ENCODE measurements at regions not wholly inside any gene's neighbourhood (a gene's known extent, or its start where the extent isn't known, plus 50 kb on each side); places are given as distances from the start of the nearest gene placed in this dataset.
"Not testable (repeated sequence)": the region's sequence is repeated elsewhere in the genome, so short reads cannot be mapped to it uniquely, and the experiment has no call there.

- DNase-seq, result no peak
Measured at GRCh38 chr3:70621451-70621850, 309.0 kb upstream of the MDFIC2 start.

- DNase-seq, result no peak
Measured at GRCh38 chr3:70620956-70621355, 308.5 kb upstream of the MDFIC2 start.

GRCh38 chr3:70620367-70620766 lies 307.9 kb upstream of the MDFIC2 start:
- DNase-seq, result no peak

DNA sequence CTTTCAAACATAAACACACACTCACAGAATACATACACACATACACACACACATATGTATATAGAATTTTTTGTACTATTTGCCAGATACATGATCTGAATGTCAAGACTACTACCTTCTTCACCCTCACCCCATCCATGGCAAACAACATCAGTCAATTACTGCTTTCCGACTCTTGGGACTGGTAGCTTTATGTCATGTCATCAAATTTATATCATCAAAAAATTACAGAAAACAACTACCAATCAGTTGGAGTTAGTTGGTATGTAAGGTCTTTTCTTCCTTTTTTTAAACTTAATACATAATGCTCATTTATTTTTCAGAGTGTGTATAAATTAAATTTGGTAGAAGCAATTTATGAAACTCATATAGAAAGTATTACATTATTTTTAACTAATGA lies 305.7 kb upstream of the MDFIC2 start:
- DNase-seq, result no peak

- not testable (repeated sequence) for DNase-seq
Measured at GRCh38 chr3:70617349-70617748, 304.9 kb upstream of the MDFIC2 start.

GRCh38 chr3:70615286-70615685 lies 302.8 kb upstream of the MDFIC2 start:
- no peak for DNase-seq

DNA sequence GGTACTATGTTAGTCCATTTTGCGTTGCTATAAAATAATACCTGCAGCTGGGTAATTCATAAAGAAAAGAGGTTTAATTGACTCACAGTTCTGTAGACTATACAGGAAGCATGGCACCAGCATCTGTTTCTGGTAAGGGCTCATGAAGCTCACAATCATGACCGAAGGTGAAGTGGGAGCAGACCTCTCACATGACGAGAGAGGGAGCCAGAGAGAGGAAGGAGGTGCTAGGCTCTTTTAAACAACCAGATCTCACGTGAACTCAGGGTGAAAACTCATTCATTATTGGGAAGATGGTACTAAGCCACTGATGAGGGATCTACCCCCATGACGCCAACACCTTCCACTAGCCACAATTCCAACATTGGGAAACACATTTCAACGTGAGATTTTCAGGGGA lies 301.7 kb upstream of the MDFIC2 start:
- DNase-seq, result no peak

- no peak for DNase-seq
Measured at GRCh38 chr3:70612920-70613319, 300.5 kb upstream of the MDFIC2 start.

DNA sequence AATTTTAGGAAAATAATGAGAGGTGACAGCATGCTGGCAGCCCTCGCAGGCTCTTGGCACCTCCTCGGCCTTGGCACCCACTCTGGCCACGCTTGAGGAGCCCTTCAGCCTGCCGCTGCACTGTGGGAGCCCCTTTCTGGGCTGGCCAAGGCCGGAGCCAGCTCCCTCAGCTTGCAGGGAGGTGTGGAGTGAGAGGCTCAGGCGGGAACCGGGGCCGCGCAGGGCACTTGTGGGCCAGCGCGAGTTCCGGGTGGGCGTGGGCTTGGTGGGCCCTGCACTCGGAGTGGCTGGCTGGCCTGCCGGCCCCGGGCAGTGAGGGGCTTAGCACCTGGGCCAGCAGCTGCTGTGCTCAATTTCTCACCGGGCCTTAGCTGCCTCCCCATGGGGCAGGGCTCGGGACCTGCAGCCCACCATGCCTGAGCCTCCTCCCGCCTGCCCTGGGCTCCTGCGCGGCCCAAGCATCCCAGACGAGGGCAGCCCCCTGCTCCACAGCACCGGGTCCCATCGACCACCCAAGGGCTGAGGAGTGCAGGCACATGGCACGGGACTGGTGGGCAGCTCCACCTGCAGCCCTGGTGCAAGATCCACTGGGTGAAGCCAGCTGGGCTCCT lies 299.3 kb upstream of the MDFIC2 start:
- DNase-seq, result not testable (repeated sequence)

DNA sequence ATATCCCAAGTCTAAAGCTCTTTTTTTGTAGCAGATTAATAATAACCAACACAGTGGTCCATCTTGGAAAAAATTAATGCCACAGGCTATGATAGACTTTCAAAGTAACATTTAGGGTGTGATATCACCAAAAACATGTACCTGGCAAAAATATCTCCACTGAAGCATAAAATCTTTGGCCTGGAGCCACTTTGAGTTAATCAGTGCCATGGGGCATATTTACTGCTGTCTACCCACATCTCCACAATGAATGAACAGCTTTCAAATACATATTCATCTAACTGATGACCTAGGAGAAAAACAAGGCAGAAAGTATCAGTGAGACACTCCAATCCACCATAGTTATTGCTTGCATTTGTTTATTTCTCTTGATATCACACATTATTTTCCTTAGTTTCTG lies 296.0 kb upstream of the MDFIC2 start:
- no peak for DNase-seq

DNA sequence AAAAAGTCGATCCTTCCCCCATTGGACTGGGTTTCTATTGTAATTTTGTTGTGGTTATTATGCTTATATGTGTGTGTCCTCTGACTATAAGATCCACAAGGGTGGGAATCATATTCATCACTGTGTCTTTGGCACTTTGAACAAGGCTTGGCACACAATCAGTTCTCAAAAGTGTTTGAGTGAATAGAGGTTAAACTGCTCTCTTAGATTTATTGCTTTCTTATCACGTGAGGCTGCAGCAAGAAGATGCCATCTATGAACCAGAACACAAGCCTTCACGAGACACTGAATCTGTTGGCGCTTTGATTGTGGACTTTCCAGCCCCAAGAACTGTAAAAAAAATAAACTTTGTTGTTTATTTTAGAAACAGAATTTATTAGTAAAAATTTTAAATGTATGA lies 295.0 kb upstream of the MDFIC2 start:
- no peak for DNase-seq

- no peak for DNase-seq
Measured at GRCh38 chr3:70606018-70606417, 293.6 kb upstream of the MDFIC2 start.

DNA sequence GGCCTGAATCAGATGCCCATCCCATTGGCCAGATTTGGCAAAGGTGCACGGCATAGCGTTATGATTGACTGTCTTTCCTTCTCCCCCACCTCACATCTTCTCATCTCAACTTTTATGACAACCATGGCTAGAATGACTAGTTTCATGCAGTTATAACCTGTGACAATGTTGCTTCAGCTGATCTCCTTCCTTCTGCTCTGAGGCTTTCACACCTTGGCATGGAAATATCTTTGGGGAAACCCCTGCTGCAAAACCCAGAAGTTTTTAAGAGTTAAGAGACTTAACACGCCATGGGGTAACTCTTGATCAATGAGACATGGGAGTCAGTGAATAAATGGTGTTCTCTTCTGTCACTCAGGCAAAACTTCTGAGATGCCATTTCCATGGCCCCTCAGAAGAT lies 290.7 kb upstream of the MDFIC2 start:
- peak in 1 of 5 donors; percentile 2 for DNase-seq

DNA sequence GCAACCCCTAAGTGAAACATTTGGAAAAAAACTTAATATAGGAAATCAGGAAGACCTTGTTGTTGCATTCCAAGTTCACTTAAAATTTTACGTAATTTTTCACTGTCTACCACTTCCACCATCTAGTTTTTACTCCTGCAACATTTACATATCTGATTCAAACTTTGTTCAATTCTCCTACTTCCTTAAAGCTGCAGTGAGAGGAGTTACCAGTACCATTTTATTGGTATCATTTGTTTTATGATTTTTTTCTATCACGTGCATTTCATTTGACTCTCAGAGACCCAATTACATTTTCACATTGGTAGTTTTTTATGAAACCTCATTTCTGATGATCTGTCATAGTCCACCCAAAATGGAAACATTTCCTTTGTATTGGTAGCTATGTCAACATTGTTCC lies 284.9 kb upstream of the MDFIC2 start:
- DNase-seq, result no peak

DNA sequence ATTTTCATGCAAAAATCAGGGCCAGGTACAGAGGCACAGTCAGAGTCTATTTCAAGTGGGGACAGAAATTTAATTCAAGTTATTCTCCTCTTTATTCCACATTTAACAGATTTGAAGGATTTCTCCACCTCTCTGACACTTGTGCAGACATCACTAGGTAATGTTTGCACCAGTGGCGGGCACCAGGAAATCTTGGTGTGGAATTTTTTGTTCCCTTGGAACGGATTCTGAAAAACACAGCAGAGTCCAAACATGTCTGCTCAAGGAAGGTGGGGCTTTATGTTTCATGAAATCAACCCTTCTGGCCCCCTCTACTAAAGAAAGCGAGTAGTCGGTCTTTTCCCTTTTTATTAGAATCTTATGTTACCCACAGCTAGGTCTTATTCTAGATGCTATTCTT lies 271.2 kb upstream of the MDFIC2 start:
- DNase-seq, result no peak

DNA sequence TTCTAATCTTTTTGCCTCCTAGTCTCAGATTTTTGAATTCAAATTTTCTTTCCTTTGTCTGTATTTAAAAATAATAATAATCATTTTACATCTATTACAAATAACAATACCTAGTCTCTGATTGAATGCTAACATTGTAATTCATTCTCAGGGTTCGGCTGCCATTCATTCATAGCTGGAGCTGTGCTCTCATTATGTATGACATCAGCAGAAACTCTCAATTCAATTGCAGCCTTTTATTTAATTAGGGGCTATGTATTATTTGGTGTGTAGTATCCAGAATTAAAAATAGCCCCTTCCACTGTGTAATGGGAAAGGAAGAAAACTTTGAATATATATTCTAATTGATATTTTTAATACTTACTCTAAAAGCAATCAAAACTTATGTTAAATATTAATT lies 270.4 kb upstream of the MDFIC2 start:
- DNase-seq, result no peak

DNA sequence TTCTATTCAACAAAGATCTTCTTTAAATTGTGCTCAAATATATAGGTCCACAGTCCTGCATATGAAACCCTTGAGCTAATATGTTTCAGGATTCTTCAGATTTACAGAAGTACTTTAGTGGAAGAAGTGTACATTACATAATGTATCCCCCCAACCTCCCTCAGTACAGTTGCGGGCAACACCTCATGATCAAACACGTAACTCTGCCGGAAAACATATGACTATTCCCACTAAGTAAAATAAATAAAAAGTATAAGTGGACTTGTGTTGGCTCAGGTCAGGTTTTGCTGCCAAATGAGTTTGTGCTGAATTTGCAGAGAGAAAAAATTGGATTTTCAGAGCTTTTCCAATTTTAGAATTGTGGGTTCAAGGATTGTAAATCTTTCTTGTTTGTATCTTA lies 267.6 kb upstream of the MDFIC2 start:
- DNase-seq, result no peak

- DNase-seq, result no peak
Measured at GRCh38 chr3:70571696-70572095, 259.3 kb upstream of the MDFIC2 start.

DNA sequence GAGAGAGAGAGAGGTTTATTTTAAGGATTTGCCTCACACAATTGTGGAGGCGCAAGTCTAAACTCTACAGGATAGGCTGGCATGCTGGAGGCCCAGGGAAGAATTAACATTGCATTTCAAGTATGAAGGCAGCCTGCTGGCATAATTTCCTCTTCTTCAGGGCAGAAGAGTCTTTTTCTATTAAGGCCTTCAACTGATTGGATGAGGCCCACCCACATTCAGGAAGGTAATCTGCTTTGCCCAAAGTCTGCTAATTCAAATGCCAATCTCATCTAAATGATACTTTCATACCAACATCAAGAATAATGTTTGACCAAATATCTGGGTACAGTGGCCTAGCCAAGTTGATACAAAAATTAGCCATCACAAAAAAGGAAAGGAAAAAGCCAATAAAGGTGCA lies 258.1 kb upstream of the MDFIC2 start:
- no peak for DNase-seq

DNA sequence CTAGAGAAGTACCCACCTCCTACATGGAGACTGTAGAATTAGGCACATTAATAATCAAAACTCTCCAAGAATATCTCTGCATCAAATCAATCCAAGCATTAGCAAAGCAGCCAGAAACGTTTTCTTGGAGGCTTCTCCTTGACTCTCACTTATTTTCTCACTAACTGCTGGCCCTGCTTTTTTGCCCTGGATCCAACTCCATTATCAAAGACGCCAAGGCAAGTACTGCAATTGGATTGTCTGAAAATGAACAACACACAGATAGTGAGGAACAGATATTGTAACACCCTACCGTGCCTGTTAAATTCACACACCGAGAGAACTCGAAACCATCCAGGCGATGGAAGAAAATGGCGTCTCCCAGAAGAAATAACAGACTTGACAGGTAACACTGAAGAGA lies 256.2 kb upstream of the MDFIC2 start:
- DNase-seq, result no peak

DNA sequence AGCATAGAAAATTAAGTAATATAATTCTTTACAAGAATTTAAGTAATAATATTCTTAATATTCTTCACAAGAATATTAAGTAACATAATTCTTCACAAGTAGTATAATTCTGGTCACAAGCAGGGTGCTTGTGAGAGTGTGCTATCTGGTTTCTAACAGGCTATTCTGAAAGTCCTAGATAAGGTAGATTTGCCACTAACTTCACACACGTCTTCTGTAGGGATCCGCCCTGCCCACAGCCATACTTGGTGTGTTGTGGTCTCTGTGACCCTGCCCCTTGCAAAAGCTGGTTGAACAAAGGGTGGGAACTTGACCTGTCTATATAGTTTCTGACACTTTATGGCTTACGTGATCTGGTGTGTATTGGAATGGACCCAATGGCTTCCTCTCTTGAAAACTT lies 253.4 kb upstream of the MDFIC2 start:
- DNase-seq, result no peak

DNA sequence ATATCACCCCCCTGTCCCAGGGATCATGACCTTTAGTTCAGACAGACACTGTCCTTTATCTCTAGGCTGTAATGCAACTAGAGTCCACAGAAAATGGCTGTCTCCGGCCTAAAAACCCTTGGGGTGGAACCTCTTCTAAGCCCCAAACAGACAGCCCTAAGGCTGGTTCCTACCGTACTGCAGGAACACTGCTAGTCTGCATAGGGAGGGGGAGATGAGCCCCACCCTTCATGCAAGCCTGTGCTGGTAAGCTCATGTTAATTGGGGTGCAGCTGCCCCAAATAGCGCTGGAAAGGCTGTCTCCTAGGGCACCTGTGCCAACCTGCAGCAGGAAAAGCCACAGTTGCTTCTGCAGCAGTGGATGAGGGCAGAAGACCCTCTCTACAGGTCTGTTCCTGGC lies 252.1 kb upstream of the MDFIC2 start:
- DNase-seq, result no peak

- DNase-seq, result no peak
Measured at GRCh38 chr3:70561796-70562195, 249.4 kb upstream of the MDFIC2 start.

DNA sequence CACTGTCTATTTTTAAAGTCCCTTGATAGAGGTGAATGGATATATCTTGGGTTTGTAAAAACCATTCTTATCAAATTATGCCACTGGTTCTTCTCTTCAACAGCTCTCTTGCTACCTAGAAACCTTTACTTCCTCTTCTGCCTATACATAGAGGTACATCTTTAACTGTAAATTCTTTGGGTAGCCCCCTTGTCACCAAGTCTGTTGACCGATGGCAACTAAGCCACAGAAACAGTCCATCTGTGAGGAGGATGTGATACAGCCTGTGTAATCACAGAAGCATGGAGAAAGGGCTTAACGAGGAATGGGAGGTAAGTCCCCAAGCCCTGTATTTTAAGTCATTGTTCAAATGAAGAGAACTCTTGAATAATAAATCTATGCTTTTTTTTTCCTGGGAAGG lies 246.5 kb upstream of the MDFIC2 start:
- DNase-seq, result no peak

- no peak for DNase-seq
Measured at GRCh38 chr3:70557976-70558375, 245.5 kb upstream of the MDFIC2 start.

GRCh38 chr3:70556056-70556455 lies 243.6 kb upstream of the MDFIC2 start:
- no peak for DNase-seq

Data from T-helper 1 cell (primary cell).